ENCODE measurements at regions not wholly inside any gene's neighbourhood (a gene's known extent, or its start where the extent isn't known, plus 50 kb on each side); places are given as distances from the start of the nearest gene placed in this dataset.

DNA sequence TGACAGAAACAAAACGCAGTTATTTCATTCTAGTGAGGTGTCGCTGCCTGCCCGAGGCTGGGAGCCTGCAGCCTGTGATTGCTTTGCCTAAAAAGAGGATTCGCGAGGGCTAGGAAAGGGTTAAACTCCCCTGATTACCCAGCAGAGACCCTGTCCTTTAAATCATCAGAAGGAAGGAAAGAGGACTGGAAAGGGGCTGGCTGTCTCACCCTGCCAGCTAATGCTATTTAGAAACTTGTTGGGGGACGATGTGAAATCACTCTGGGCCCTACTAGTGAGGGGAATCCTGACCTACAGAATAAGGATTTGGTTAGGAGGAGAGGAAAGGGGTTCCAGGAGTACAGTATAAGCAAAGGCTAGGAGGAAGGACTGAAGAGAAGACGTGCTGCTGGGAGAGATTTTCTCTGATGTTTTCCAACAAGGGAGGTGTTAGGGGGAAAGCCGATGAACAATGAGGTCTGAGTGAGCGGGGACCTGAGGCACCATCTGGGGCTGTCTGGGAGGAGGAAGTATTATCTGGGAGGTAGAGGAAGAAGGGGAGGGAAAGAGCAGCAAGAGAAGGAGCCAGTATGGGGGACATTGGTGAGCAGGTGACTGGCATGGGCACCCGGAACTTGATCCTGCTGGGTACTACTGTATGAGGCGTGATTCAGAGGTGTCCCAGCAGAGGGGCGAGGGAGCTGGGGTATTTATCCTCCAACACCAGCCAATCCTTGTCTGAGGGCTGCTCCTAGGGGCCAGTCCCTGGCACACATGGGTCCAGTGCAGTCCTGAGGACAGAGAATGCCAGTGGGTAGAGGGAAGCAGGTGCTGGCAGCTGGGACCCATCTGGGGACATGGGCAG lies 55.7 kb upstream of the PTPRS start:
- DNase-seq, result no peak
- no peak overlapping the region for H3K4me3 ChIP-seq
- peaks cover 0 to 10% (median 0%) of the 10 kb centered on the region in 4 donors for H3K9me3 ChIP-seq
- H3K4me1 ChIP-seq, result peaks cover 0 to 13% (median 0%) of the 10 kb centered on the region in 4 donors
- 13 to 20% (median 18%) methylated on average over 12 of the region's 12 CpGs for WGBS, 5 donors
- no peak for TF ChIP-seq EP300 (IDR thresholded peaks at IDR 0.05)
- TF ChIP-seq POLR2AphosphoS5 (IDR thresholded peaks at IDR 0.05), result no peak
- TF ChIP-seq, protein P1, sequence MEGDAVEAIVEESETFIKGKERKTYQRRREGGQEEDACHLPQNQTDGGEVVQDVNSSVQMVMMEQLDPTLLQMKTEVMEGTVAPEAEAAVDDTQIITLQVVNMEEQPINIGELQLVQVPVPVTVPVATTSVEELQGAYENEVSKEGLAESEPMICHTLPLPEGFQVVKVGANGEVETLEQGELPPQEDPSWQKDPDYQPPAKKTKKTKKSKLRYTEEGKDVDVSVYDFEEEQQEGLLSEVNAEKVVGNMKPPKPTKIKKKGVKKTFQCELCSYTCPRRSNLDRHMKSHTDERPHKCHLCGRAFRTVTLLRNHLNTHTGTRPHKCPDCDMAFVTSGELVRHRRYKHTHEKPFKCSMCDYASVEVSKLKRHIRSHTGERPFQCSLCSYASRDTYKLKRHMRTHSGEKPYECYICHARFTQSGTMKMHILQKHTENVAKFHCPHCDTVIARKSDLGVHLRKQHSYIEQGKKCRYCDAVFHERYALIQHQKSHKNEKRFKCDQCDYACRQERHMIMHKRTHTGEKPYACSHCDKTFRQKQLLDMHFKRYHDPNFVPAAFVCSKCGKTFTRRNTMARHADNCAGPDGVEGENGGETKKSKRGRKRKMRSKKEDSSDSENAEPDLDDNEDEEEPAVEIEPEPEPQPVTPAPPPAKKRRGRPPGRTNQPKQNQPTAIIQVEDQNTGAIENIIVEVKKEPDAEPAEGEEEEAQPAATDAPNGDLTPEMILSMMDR (IDR thresholded peaks at IDR 0.05), result no peak
- TF ChIP-seq POLR2A (IDR thresholded peaks at IDR 0.05), result no peak
- peaks cover 12 to 98% (median 69%) of the 10 kb centered on the region in 3 donors for H3K27me3 ChIP-seq
- H3K36me3 ChIP-seq, result no peaks in the 10 kb centered on the region
- intact Hi-C loops (cut with DNase I; ENCODE audit: low total_unique reads), result no loop called here
- H3K27ac ChIP-seq, result no peak overlapping the region

DNA sequence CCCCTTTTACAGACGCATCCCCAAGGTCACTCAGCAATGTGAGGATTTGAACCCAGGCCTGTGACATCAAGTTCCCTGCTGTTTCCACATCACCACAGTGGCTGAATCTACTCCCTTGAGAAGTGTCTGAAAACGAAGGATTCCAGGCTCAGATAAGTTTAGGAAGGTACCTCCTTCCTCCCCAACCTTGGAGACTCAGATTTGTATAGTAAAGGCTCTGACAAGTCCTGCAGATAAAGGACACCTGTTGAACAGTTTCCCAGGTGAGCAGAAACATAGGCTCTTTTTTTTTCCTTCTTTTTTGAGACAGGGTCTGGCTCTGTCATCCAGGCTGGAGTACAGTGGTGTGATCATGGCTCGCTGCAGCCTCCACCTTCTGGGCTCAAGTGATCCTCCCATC lies 56.4 kb upstream of the PTPRS start:
- Histone ChIP-seq H3K27ac (no peak overlapping the region), H3K4me3 (no peak overlapping the region), H3K4me1 (peaks cover 0 to 13% (median 0%) of the 10 kb centered on the region in 4 donors), H3K36me3 (no peaks in the 10 kb centered on the region), H3K27me3 (peaks cover 12 to 97% (median 63%) of the 10 kb centered on the region in 3 donors), H3K9me3 (peaks cover 0 to 10% (median 0%) of the 10 kb centered on the region in 4 donors)
- no peak for DNase-seq
- intact Hi-C loops (cut with DNase I; ENCODE audit: low total_unique reads), result no loop called here
- TF ChIP-seq, protein P1 (IDR thresholded peaks at IDR 0.05), result no peak
- TF ChIP-seq POLR2A (IDR thresholded peaks at IDR 0.05) (no peak), EP300 (IDR thresholded peaks at IDR 0.05) (no peak), POLR2AphosphoS5 (IDR thresholded peaks at IDR 0.05) (no peak)
- 57 to 68% (median 60%) methylated on average over 2 to 3 of the region's 3 CpGs for WGBS, 5 donors

DNA sequence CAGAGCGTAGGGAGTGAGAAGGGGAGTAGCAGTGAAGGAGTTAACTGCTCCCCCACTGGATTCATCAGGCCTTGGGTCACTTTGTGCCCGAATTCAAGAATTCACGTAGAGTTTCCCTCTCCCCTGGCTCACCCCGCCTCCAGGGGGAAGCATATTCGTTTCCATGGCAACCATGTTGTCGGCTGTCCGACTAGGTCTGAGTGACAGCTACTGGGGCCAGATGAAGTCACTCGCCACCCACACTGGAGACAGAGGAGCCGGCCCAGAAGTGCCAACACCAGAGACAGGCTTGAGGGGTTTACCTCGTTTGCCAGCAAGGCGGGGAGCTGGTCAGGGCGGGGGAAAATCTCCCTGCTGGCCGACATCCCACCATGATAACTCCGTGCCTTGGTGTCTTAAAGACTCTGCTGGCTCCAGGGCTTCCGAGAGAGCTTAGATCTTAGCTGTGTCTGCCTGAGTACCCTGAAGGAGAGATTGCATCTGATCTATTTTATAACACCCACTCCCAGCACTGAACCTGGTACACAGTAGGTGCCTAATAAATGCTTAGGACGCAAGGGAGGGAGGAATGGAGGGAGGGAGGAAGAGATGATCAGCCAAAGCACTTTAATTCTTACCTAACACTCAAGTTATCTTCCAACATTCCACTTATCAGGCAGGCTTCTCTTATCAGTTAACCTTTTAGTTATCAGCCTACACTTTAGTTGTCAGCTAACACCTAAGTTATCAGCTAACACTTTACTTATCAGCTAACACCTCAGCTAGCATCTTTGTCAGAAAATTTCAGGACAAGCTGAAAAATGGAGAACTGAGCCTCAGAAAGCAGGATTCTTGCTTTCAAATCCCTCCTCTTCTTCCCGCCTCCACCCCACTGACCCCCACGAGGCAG lies 57.2 kb upstream of the ZNRF4 start:
- peak in 1 of 2 donors; percentile 20 for DNase-seq
- H3K36me3 ChIP-seq, result no peaks in the 10 kb centered on the region
- peaks cover 7 to 93% (median 53%) of the 10 kb centered on the region in 3 donors for H3K27me3 ChIP-seq
- no peak overlapping the region for H3K27ac ChIP-seq
- H3K9me3 ChIP-seq, result peaks cover 0 to 10% (median 0%) of the 10 kb centered on the region in 4 donors
- TF ChIP-seq, protein P1 (IDR thresholded peaks at IDR 0.05), result no peak
- intact Hi-C loops (cut with DNase I; ENCODE audit: low total_unique reads), result no loop called here
- peaks cover 0 to 13% (median 0%) of the 10 kb centered on the region in 4 donors for H3K4me1 ChIP-seq
- 4 to 9% (median 7%) methylated on average over 17 to 18 of the region's 18 CpGs for WGBS, 5 donors
- H3K4me3 ChIP-seq, result no peak overlapping the region

- intact Hi-C loops (cut with DNase I; ENCODE audit: low total_unique reads), result no loop called here
- H3K27me3 ChIP-seq, result peaks cover 7 to 89% (median 47%) of the 10 kb centered on the region in 3 donors
- peaks cover 0 to 10% (median 0%) of the 10 kb centered on the region in 4 donors for H3K9me3 ChIP-seq
- WGBS, 5 donors, result 64 to 69% (median 67%) methylated on average over 3 of the region's 3 CpGs
- DNase-seq, result no peak
- H3K4me3 ChIP-seq, result no peak overlapping the region
- H3K4me1 ChIP-seq, result peaks cover 0 to 13% (median 0%) of the 10 kb centered on the region in 4 donors
- no peaks in the 10 kb centered on the region for H3K36me3 ChIP-seq
- TF ChIP-seq, protein P1 (IDR thresholded peaks at IDR 0.05), result no peak
- no peak for TF ChIP-seq POLR2AphosphoS5 (IDR thresholded peaks at IDR 0.05)
- no peak for TF ChIP-seq EP300 (IDR thresholded peaks at IDR 0.05)
- no peak for TF ChIP-seq POLR2A (IDR thresholded peaks at IDR 0.05)
- H3K27ac ChIP-seq, result no peak overlapping the region
These were observed 56.5 kb upstream of the ZNRF4 start for GRCh38 chr19:5398693-5399057.
